Thyroid gland (tissue), 4 donors: ENCODE measurements at regions not wholly inside any gene's neighbourhood (a gene's known extent, or its start where the extent isn't known, plus 50 kb on each side); places are given as distances from the start of the nearest gene placed in this dataset.

ENCODE experiments used
- CTCF ChIP-seq, 6 experiments: fragments of 200-600 bp in 3 of 6; fragments of 450-650 bp in 3 of 6; sonication (generic) in 3 of 6; IDR thresholded peaks; one replicate each; pipeline ENCODE4 v1.5.1; 2016 to 2019; ENCODE audit warnings: antibody characterized with exemption in 6 of 6, mild to moderate bottlenecking in 2 of 6, inconsistent platforms in 1 of 6, moderate library complexity in 1 of 6
- POLR2A ChIP-seq, 2 donors: fragments of 450-650 bp; IDR thresholded peaks; one replicate each; pipeline ENCODE4 v1.6.1; 2017; ENCODE audit warnings: antibody characterized with exemption in 2 of 2, mild to moderate bottlenecking in 2 of 2, moderate library complexity in 1 of 2

DNA sequence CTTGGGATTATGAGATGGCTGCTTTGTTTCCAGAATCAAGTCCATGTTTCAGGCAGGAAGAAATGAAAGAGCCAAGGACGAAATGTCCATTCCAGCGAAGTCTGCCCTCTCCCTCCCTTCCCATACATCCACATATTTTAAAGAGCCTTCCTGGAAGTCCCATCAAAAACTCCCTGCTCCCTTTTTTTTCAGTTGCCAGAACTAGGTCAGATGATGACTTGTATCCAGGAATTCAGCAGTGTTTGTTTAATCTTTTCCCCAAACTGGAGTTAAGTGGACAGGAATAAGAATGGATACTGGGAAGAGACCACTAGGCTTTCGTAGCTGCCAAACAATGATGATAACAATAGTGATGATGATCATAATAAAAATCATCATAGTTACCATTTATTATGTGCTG, 198.7 kb downstream of the MEIS1 start:
- TF ChIP-seq CTCF (IDR thresholded peaks at IDR 0.05) (no peak), POLR2A (IDR thresholded peaks at IDR 0.05) (no peak)
